OCI-LY3 (cell line): ENCODE measurements at regions not wholly inside any gene's neighbourhood (a gene's known extent, or its start where the extent isn't known, plus 50 kb on each side); places are given as distances from the start of the nearest gene placed in this dataset.

Experiments
- H2AFZ ChIP-seq: fragments of 200-600, 300-600 bp; shearing (Covaris generic); 2 replicates; pipeline ENCODE4 v1.6.0; 2014; ENCODE audit warnings: antibody characterized with exemption, low read depth, low read length
- H3K27ac ChIP-seq: fragments of 200-600, 300-600 bp; sonication (generic); 2 replicates; pipeline ENCODE4 v1.5.1; 2014; ENCODE audit warnings: mild to moderate bottlenecking, low read length, moderate library complexity, mixed read lengths
- H3K27me3 ChIP-seq: fragments of 200-600, 300-600 bp; sonication (generic); 2 replicates; pipeline ENCODE4 v1.6.1; 2014; ENCODE audit warnings: low read depth, low read length, mixed read lengths
- H3K36me3 ChIP-seq: fragments of 200-600, 300-600 bp; sonication (generic); replicated peaks from 2 replicates; pipeline ENCODE3; 2014; ENCODE audit warnings: low read depth, low read length, mixed read lengths
- H3K4me1 ChIP-seq: fragments of 300-600, 200-600 bp; sonication (generic); 2 replicates; pipeline ENCODE4 v1.6.1; 2014; ENCODE audit warnings: low read length, mixed read lengths
- H3K4me2 ChIP-seq: fragments of 200-600, 300-600 bp; sonication (generic); 2 replicates; pipeline ENCODE4 v1.6.1; 2014; ENCODE audit warnings: low read length, mixed read lengths
- H3K4me3 ChIP-seq: fragments of 300-600, 200-600 bp; sonication (generic); 2 replicates; pipeline ENCODE4 v1.5.1; 2014; ENCODE audit warnings: antibody characterized with exemption, mild to moderate bottlenecking, low read length, moderate library complexity
- H3K79me2 ChIP-seq: fragments of 300-600, 200-600 bp; shearing (Covaris generic); 2 replicates; pipeline ENCODE4 v1.6.1; 2014; ENCODE audit warnings: mild to moderate bottlenecking, low read length, mixed read lengths
- H3K9ac ChIP-seq: fragments of 300-600, 200-600 bp; shearing (Covaris generic); 2 replicates; pipeline ENCODE4 v1.6.0; 2014; ENCODE audit warnings: mild to moderate bottlenecking, low read length, moderate library complexity
- H3K9me3 ChIP-seq: fragments of 200-600, 300-600 bp; shearing (Covaris generic); 2 replicates; pipeline ENCODE4 v1.6.1; 2014; ENCODE audit warnings: low read length, mixed read lengths; ENCODE audit not compliant: insufficient read depth
- H4K20me1 ChIP-seq: fragments of 200-600, 300-600 bp; sonication (generic); 2 replicates; pipeline ENCODE4 v1.6.1; 2016; ENCODE audit warnings: low read length, mixed read lengths; ENCODE audit not compliant: insufficient read depth
- CTCF ChIP-seq: fragments of 200-600, 300-600 bp; sonication (generic); IDR thresholded peaks from 2 replicates; pipeline ENCODE4 v1.5.1; 2014; ENCODE audit warnings: antibody characterized with exemption, low read length, low read depth
- EZH2phosphoT487 ChIP-seq: fragments of 200-600 bp; shearing (Covaris generic); IDR thresholded peaks from 2 replicates; pipeline ENCODE4 v1.6.1; 2018; ENCODE audit warnings: antibody characterized with exemption, mixed run types, low read depth

GRCh38 chr2:7577769-7578168 is 660.6 kb downstream of the RNF144A start:
- H3K27ac ChIP-seq: no peak overlapping the region
- peaks cover 6% of the 10 kb centered on the region; the same call in 1 of the 2 replicates for H3K9me3 ChIP-seq
- TF ChIP-seq CTCF (no peak), EZH2phosphoT487 (no peak)
- H4K20me1 ChIP-seq: no peaks in the 10 kb centered on the region
- no peak overlapping the region for H2AFZ ChIP-seq
- no peaks in the 10 kb centered on the region for H3K27me3 ChIP-seq
- no peak overlapping the region for H3K4me2 ChIP-seq
- no peaks in the 10 kb centered on the region for H3K36me3 ChIP-seq
- no peaks in the 10 kb centered on the region for H3K79me2 ChIP-seq
- H3K4me1 ChIP-seq: no peaks in the 10 kb centered on the region
- no peak overlapping the region for H3K9ac ChIP-seq
- H3K4me3 ChIP-seq: no peak overlapping the region

GRCh38 chr2:7584017-7584416 is 666.8 kb downstream of the RNF144A start:
- H3K4me2 ChIP-seq: no peak overlapping the region
- no peak overlapping the region for H3K9ac ChIP-seq
- H3K4me3 ChIP-seq: no peak overlapping the region
- no peaks in the 10 kb centered on the region for H3K27me3 ChIP-seq
- no peaks in the 10 kb centered on the region for H3K79me2 ChIP-seq
- H3K36me3 ChIP-seq: no peaks in the 10 kb centered on the region
- no peaks in the 10 kb centered on the region for H3K9me3 ChIP-seq
- no peaks in the 10 kb centered on the region for H4K20me1 ChIP-seq
- H3K27ac ChIP-seq: no peak overlapping the region
- TF ChIP-seq CTCF (no peak), EZH2phosphoT487 (no peak)
- H3K4me1 ChIP-seq: no peaks in the 10 kb centered on the region
- H2AFZ ChIP-seq: no peak overlapping the region

- Histone ChIP-seq H3K27me3 (no peaks in the 10 kb centered on the region), H3K4me2 (no peak overlapping the region), H3K4me1 (no peaks in the 10 kb centered on the region), H3K4me3 (no peak overlapping the region), H3K27ac (no peak overlapping the region), H4K20me1 (no peaks in the 10 kb centered on the region), H3K9ac (no peak overlapping the region), H3K9me3 (no peaks in the 10 kb centered on the region), H2AFZ (no peak overlapping the region), H3K36me3 (no peaks in the 10 kb centered on the region), H3K79me2 (no peaks in the 10 kb centered on the region)
- TF ChIP-seq CTCF: no peak
- TF ChIP-seq EZH2phosphoT487: no peak
Observed at GRCh38 chr2:7586898-7587297, 669.7 kb downstream of the RNF144A start.

GRCh38 chr2:7588295-7588694 is 671.1 kb downstream of the RNF144A start:
- H3K4me1 ChIP-seq: no peaks in the 10 kb centered on the region
- H3K36me3 ChIP-seq: no peaks in the 10 kb centered on the region
- H3K27me3 ChIP-seq: no peaks in the 10 kb centered on the region
- H3K9ac ChIP-seq: no peak overlapping the region
- H3K79me2 ChIP-seq: no peaks in the 10 kb centered on the region
- H3K9me3 ChIP-seq: no peaks in the 10 kb centered on the region
- H3K4me3 ChIP-seq: no peak overlapping the region
- no peak overlapping the region for H3K4me2 ChIP-seq
- no peak for TF ChIP-seq CTCF
- TF ChIP-seq EZH2phosphoT487: no peak
- no peaks in the 10 kb centered on the region for H4K20me1 ChIP-seq
- no peak overlapping the region for H2AFZ ChIP-seq
- H3K27ac ChIP-seq: no peak overlapping the region
